Left lung (tissue), 4 donors: ENCODE measurements at regions not wholly inside any gene's neighbourhood (a gene's known extent, or its start where the extent isn't known, plus 50 kb on each side); places are given as distances from the start of the nearest gene placed in this dataset.
"Not testable (repeated sequence)": the region's sequence is repeated elsewhere in the genome, so short reads cannot be mapped to it uniquely, and the experiment has no call there.

Experiments used
- ATAC-seq: fragments of 200-7000 bp; cut with Tn5 transposase; one replicate; pipeline ENCODE4 v1.9.1; 2020; ENCODE audit warnings: moderate library complexity
- DNase-seq, 4 donors: peaks; one replicate each; pipeline ENCODE4 v3.0.0-alpha.2; 2013 to 2020
- H3K27ac ChIP-seq, 2 donors: fragments of 200-600 bp; sonication (generic) in 1 of 2; one replicate each; pipeline versions ENCODE4 v1.5.0 to v1.8.0; 2020 to 2021
- H3K27me3 ChIP-seq, 2 donors: fragments of 200-600 bp; sonication (generic) in 1 of 2; one replicate each; pipeline versions ENCODE4 v1.5.0 to v1.8.0; 2020 to 2021
- H3K36me3 ChIP-seq, 2 donors: fragments of 200-600 bp; sonication (generic) in 1 of 2; one replicate each; pipeline versions ENCODE4 v1.5.0 to v1.8.0; 2020 to 2021
- H3K4me1 ChIP-seq, 2 donors: fragments of 200-600 bp; one replicate each; pipeline ENCODE4 v1.8.0; 2021
- H3K4me3 ChIP-seq, 2 donors: fragments of 200-600 bp; sonication (generic) in 1 of 2; one replicate each; pipeline versions ENCODE4 v1.5.0 to v1.8.0; 2020 to 2021; ENCODE audit warnings: mild to moderate bottlenecking in 1 of 2
- H3K9me3 ChIP-seq, 2 donors: fragments of 200-600 bp; sonication (generic) in 1 of 2; one replicate each; pipeline versions ENCODE4 v1.5.0 to v1.8.0; 2020 to 2021
- intact Hi-C, 2 donors: fragments of 100-400 bp; cut with DNase I; formaldehyde crosslinking; loops; one replicate each; pipeline versions ENCODE4 v1.11.2 to v1.14.2; 2022
- TF ChIP-seq, protein P1 (sequence below), 2 donors: fragments of 200-600 bp; sonication (generic) in 1 of 2; IDR thresholded peaks; one replicate each; pipeline versions ENCODE4 v1.5.0 to v1.8.0; 2021; ENCODE audit warnings: antibody characterized with exemption in 2 of 2
- donor health status: DM: no; HTN: yes; CAD: no.
- donor health status: DM: no; HTN: no; CAD: no.

DNA sequence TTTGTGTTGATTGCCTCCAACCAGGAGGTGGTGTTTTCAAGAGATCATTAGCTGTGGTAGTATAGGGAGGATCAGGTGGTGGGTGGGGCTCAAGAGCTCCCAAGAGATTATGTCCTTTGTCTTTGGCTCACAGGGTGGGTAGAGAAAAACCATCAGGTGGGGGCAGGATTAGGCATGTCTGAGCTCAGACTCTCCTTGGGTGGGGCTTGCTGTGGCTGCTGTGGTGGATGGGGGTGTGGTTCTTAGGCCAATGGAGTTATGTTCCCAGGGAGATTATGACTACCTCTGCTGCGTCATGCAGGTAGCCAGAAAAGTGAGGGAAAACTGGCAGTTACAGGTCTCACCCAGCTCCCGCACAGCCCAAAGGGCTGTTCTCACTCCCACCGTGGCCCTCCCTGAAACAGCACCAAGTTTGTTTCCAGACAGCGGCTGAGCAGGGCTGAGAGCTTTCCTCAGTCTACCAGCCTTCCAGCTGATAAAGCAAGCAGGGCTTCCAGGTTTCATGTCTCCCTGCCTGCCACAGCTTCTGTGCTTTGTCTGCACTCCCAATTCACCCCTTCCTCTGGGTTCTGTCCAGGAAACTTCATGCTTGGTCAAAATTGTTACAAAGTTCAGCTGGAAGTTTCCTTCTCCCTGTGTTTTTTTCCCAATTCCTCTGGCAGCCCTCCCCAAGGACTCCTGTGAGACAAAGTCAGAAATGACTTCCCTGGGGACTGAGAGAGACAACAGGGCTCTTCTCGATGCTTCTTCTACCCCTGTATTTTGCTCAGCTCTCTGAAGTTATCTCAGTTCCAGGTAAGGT is 481.1 kb upstream of the MAN1A1 start:
- Histone ChIP-seq H3K4me1 (no peaks in the 10 kb centered on the region), H3K9me3 (no peaks in the 10 kb centered on the region), H3K27me3 (no peaks in the 10 kb centered on the region), H3K27ac (no peak overlapping the region), H3K36me3 (no peaks in the 10 kb centered on the region), H3K4me3 (no peak overlapping the region)
- DNase-seq (peak in 1 of 4 donors; percentile 35), ATAC-seq (no peak)
- TF ChIP-seq, protein P1, sequence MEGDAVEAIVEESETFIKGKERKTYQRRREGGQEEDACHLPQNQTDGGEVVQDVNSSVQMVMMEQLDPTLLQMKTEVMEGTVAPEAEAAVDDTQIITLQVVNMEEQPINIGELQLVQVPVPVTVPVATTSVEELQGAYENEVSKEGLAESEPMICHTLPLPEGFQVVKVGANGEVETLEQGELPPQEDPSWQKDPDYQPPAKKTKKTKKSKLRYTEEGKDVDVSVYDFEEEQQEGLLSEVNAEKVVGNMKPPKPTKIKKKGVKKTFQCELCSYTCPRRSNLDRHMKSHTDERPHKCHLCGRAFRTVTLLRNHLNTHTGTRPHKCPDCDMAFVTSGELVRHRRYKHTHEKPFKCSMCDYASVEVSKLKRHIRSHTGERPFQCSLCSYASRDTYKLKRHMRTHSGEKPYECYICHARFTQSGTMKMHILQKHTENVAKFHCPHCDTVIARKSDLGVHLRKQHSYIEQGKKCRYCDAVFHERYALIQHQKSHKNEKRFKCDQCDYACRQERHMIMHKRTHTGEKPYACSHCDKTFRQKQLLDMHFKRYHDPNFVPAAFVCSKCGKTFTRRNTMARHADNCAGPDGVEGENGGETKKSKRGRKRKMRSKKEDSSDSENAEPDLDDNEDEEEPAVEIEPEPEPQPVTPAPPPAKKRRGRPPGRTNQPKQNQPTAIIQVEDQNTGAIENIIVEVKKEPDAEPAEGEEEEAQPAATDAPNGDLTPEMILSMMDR (IDR thresholded peaks at IDR 0.05), result no peak
- intact Hi-C loops, result no loop called here

DNA sequence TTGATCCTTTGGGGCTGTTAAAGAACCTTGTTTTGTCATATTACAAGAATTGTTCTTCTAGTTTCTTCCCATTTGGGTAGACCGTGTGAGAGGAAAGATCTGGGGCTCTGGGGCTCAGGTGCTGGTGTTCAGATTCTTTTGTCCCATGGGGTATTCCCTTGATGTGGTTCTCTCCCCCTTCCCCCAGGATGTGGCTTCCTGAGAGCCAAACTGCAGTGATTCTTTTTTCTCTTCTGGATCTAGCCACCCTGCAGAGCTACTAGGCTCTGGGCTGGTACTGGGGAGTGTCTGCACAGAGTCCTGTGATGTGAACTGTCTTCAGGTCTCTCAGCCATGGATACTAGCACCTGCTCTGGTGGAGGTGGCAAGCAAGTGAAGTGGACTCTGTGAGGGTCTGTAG is 480.5 kb upstream of the MAN1A1 start:
- TF ChIP-seq, protein P1 (IDR thresholded peaks at IDR 0.05), result no peak
- Histone ChIP-seq H3K9me3 (no peaks in the 10 kb centered on the region), H3K27me3 (no peaks in the 10 kb centered on the region), H3K4me3 (no peak overlapping the region), H3K36me3 (no peaks in the 10 kb centered on the region), H3K4me1 (no peaks in the 10 kb centered on the region), H3K27ac (no peak overlapping the region)
- ATAC-seq (no peak), DNase-seq (no peak)
- intact Hi-C loops, result no loop called here

DNA sequence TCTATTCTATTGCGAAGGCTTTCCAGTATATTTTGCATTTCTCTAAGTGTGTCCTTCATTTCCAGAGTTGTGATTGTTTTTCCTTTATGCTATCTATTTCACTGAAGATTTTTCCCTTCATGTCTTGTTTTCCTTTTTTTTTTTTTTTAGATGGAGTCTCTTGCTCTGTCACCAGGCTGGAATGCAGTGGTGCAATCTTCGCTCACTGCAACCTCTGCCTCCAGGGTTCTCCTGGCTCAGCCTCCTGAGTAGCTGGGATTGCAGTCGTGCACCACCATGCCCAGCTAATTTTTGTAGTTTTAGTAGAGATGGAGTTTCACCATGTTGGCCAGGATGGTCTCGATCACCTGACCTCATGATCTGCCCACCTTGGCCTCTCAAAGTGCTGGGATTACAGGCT is 479.9 kb upstream of the MAN1A1 start:
- H3K4me1 ChIP-seq, H3K27ac ChIP-seq, H3K9me3 ChIP-seq, H3K27me3 ChIP-seq, ATAC-seq, DNase-seq, intact Hi-C loops, H3K4me3 ChIP-seq, H3K36me3 ChIP-seq: not testable (repeated sequence)

DNA sequence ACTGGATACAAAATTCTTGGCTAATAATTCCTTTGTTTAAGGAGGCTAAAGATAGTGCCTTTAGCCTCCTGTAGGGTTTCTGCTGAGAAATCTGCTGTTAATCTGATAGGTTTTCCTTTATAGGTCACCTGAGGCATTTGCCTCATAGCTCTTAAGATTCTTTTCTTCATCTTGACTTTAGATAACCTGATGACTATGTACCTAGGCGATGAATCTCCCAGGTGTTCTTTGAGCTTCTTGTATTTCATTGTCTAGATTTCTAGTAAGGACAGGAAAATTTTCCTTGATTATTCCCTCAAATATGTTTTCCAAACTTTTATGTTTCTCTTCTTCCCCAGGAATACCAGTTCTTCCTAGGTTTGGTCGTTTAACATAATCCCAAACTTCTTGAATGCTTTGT is 479.4 kb upstream of the MAN1A1 start:
- no peaks in the 10 kb centered on the region for H3K27me3 ChIP-seq
- no peak for ATAC-seq
- intact Hi-C loops, result no loop called here
- H3K4me1 ChIP-seq, result no peaks in the 10 kb centered on the region
- no peak overlapping the region for H3K27ac ChIP-seq
- H3K4me3 ChIP-seq, result no peak overlapping the region
- H3K9me3 ChIP-seq, result no peaks in the 10 kb centered on the region
- no peaks in the 10 kb centered on the region for H3K36me3 ChIP-seq
- TF ChIP-seq, protein P1 (IDR thresholded peaks at IDR 0.05), result no peak
- no peak for DNase-seq

DNA sequence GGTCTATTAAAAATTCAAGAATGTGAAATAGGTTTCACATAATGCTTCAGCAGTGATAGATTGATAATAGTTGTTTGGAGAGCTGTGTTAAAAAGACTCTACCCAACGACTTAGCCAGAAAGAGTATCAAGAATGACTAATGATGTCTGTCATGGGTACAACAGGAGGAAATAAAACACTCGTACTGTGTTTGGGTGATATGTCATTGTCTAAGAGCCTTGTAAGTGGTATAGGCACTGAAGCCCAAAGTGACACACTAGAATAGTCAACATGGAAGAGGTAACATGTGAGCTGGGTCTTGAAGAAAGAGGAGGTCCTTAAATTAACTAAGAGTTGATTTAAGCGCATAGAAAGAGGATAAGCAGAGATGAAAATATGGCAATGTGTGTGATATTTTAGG is 471.8 kb upstream of the MAN1A1 start:
- Histone ChIP-seq H3K36me3 (no peaks in the 10 kb centered on the region), H3K9me3 (no peaks in the 10 kb centered on the region), H3K4me3 (no peak overlapping the region), H3K27ac (no peak overlapping the region), H3K27me3 (no peaks in the 10 kb centered on the region), H3K4me1 (no peaks in the 10 kb centered on the region)
- no peak for ATAC-seq
- DNase-seq, result no peak
- intact Hi-C loops, result no loop called here
- TF ChIP-seq, protein P1 (IDR thresholded peaks at IDR 0.05), result no peak

DNA sequence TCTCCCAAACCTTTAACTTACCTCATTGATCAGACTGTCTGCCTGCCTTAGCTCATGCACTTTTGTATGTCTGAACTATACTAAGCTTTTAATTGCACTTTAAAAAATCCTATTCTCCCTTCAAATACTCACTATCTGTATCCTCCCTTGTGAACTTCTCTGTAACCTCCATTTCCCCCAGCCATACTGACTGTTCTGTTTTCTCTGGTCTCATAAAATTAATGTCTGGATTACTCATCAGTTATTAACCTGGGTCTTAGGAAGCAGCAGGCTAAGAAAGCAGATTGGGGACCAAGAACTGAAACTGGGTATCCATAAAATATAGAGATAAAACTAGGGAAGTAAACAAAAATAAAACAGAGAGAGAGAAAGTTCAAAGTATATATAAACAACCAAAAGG is 469.3 kb upstream of the MAN1A1 start:
- TF ChIP-seq, protein P1 (IDR thresholded peaks at IDR 0.05), result no peak
- ATAC-seq, result no peak
- Histone ChIP-seq H3K27me3 (no peaks in the 10 kb centered on the region), H3K9me3 (no peaks in the 10 kb centered on the region), H3K36me3 (no peaks in the 10 kb centered on the region), H3K4me1 (no peaks in the 10 kb centered on the region), H3K4me3 (no peak overlapping the region), H3K27ac (no peak overlapping the region)
- DNase-seq, result no peak
- intact Hi-C loops, result no loop called here
